ENCODE measurements at regions not wholly inside any gene's neighbourhood (a gene's known extent, or its start where the extent isn't known, plus 50 kb on each side); places are given as distances from the start of the nearest gene placed in this dataset.

DNA sequence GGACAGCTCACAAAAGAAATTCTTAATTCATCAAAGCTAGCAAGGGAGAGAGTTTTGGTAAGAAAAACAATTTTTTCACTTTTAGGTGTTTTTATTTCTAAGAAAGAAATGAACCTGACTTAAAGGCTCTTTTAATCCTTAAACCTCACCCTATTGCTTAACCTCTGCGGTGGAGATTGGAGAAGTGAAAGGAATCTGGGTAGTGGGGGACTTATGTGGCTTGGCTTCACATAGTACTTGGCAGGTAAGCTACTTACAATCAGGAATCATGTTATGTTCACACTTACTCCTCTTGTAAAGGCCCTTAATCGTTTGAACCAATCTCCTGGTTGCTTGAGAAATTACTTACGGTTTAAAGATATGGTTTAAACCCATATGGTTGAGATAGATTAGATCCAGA lies 104.8 kb downstream of the ISOC1 start:
- DNase-seq (ENCODE audit: low read depth): no peak
- TF ChIP-seq, protein P1, sequence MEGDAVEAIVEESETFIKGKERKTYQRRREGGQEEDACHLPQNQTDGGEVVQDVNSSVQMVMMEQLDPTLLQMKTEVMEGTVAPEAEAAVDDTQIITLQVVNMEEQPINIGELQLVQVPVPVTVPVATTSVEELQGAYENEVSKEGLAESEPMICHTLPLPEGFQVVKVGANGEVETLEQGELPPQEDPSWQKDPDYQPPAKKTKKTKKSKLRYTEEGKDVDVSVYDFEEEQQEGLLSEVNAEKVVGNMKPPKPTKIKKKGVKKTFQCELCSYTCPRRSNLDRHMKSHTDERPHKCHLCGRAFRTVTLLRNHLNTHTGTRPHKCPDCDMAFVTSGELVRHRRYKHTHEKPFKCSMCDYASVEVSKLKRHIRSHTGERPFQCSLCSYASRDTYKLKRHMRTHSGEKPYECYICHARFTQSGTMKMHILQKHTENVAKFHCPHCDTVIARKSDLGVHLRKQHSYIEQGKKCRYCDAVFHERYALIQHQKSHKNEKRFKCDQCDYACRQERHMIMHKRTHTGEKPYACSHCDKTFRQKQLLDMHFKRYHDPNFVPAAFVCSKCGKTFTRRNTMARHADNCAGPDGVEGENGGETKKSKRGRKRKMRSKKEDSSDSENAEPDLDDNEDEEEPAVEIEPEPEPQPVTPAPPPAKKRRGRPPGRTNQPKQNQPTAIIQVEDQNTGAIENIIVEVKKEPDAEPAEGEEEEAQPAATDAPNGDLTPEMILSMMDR (IDR thresholded peaks at IDR 0.05; ENCODE audit: low read depth, low read length, missing control alignments): no peak
- no peak overlapping the region for H3K4me3 ChIP-seq (ENCODE audit: low read depth, low read length)

DNA sequence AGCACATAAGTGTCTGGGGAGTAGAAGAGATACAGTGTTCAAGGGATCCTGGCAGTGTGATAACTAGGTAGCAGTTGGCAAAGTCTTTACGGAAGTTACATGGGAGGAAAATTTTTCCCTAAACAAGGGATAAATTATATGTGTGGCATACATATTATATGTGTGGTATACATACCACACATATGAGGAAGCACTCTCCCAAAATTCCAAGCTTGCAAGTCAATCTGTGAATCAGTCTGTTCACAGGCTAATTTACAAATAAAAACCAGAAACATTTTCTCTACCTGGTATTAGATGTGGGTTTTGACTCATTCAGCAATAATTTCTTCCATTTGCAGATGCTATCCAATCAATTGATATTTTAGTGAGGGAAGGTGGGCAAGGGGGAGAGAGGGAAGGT lies 110.0 kb downstream of the ISOC1 start:
- H3K4me3 ChIP-seq (ENCODE audit: low read depth, low read length): no peak overlapping the region
- DNase-seq (ENCODE audit: low read depth): no peak
- TF ChIP-seq, protein P1 (IDR thresholded peaks at IDR 0.05; ENCODE audit: low read depth, low read length, missing control alignments): no peak

DNA sequence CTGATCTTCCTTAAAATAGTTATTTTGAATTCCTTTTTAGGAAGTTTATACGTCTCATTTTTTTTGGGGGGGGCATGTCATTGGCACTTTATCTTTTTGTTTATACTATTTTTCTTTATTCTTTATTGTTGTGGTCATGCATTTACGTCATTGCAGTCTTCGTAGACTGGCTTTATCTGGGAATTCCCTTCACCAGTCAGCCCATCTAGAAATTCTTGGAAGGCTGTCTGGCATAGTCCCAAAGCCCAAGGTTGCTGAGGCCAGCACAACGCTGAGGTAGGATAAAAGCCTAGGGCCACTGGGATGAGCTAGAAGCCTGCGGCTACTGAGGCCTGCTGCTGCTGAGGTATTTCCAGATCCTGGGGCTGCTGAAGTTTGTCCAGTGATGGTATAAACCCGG lies 121.5 kb downstream of the ISOC1 start:
- TF ChIP-seq, protein P1 (IDR thresholded peaks at IDR 0.05; ENCODE audit: low read depth, low read length, missing control alignments): no peak
- DNase-seq (ENCODE audit: low read depth): no peak
- H3K4me3 ChIP-seq (ENCODE audit: low read depth, low read length): no peak overlapping the region

DNA sequence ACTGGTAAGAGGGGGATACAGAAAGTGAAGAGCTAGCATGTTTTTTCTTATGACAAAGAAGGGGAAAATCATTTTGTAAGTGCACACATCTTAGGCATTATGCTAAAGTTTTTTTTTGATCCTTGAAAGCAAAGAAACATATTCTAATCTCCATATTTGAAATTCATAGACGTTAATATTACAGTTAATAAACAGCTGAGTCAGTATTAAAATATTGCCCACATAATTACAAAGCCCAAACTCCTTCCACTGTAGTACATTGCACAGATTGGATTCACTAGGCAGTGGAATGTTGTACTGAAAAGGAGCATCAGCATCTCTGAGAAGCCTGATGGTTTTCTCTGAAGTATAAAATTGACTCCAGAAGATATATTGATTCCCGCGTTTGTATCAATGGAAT lies 122.6 kb downstream of the ISOC1 start:
- H3K4me3 ChIP-seq (ENCODE audit: low read depth, low read length): no peak overlapping the region
- no peak for DNase-seq (ENCODE audit: low read depth)
- TF ChIP-seq, protein P1 (IDR thresholded peaks at IDR 0.05; ENCODE audit: low read depth, low read length, missing control alignments): no peak

DNA sequence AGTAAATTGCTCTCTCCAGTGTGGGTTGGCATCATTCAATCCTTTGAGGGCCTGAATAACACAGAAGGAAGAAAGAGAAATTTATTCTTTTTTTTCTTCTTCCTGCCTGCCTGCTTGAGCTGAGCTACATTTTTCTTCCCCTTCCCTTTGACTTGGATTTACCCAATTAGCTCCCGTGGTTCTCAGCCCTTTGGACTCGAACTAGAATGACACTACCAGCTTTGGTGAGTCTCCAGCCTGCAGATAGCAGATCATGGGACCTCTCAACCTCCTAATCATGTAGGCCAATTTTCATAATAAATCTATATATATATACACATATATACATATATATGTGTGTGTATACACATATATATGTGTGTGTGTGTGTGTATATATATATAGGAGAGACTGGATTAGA lies 128.6 kb downstream of the ISOC1 start:
- TF ChIP-seq, protein P1 (IDR thresholded peaks at IDR 0.05; ENCODE audit: low read depth, low read length, missing control alignments): no peak
- DNase-seq (ENCODE audit: low read depth): no peak
- no peak overlapping the region for H3K4me3 ChIP-seq (ENCODE audit: low read depth, low read length)

DNA sequence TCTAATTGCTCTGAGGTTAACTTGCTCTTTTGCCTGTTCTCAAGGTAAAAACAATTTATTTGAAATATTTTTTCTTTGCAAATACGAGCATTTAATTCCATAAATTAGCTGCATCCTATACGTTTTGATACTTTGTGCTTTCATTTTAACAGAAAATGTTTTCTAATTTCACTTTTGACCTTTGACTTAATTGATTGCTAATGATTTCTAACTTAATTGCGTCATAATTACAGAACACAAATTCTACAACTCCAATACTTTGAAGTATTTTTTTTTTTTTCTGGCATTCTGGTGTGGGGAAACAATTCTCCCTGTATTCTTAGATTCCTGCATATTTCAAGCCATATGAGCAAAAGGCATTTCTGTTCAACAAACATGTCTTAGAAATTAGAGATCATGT lies 134.0 kb downstream of the ISOC1 start:
- TF ChIP-seq, protein P1 (IDR thresholded peaks at IDR 0.05; ENCODE audit: low read depth, low read length, missing control alignments): no peak
- no peak for DNase-seq (ENCODE audit: low read depth)
- no peak overlapping the region for H3K4me3 ChIP-seq (ENCODE audit: low read depth, low read length)

DNA sequence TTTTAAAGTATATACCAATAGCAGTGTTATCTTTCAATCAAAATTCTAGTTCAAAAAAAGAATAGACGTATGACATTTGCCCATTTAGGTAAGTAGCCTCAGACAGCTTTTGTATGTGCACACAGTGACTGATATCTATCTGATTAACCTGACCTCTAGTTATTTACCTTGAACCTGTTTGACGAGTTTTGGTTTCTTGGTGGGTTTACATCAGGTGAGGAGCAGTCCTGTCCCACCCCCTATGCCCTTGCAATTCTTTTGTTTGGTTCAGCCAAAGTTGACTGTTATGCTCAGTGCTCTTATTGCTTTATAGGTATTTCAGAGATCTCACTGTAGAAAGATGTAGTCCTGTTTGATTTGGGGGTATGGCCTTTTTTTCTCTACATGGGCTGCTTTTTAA lies 147.2 kb downstream of the ISOC1 start:
- TF ChIP-seq, protein P1 (IDR thresholded peaks at IDR 0.05; ENCODE audit: low read depth, low read length, missing control alignments): no peak
- DNase-seq (ENCODE audit: low read depth): no peak
- H3K4me3 ChIP-seq (ENCODE audit: low read depth, low read length): no peak overlapping the region

Data from GM12864 (cell line).